22Rv1 (cell line): ENCODE measurements at regions not wholly inside any gene's neighbourhood (a gene's known extent, or its start where the extent isn't known, plus 50 kb on each side); places are given as distances from the start of the nearest gene placed in this dataset.

ENCODE experiments used
- CTCF ChIP-seq: fragments of 450-650 bp; IDR thresholded peaks from 2 replicates; pipeline ENCODE4 v1.5.1; 2017; ENCODE audit warnings: mild to moderate bottlenecking
- ZFX ChIP-seq: fragments of 450-650 bp; IDR thresholded peaks from 2 replicates; pipeline ENCODE4 v1.6.1; 2017; ENCODE audit warnings: antibody characterized with exemption, borderline replicate concordance

GRCh38 chr2:189959450-189959849, 103.1 kb downstream of the MSTN start:
- no peak for TF ChIP-seq CTCF
- TF ChIP-seq ZFX: no peak
